H1 (cell line): ENCODE measurements at regions not wholly inside any gene's neighbourhood (a gene's known extent, or its start where the extent isn't known, plus 50 kb on each side); places are given as distances from the start of the nearest gene placed in this dataset.

ENCODE experiments used
- CTCF ChIA-PET: fragments of 300-600 bp; sonication (Branson Sonifier 250); formaldehyde crosslinking; loops from one replicate; lab custom pipeline; 2021; ENCODE audit not compliant: partially characterized antibody; lab: Charles Lee
- POLR2A ChIA-PET: fragments of 300-600 bp; sonication (Branson Sonifier 250); formaldehyde crosslinking; loops from one replicate; lab custom pipeline; 2021; ENCODE audit warnings: inconsistent platforms; ENCODE audit not compliant: partially characterized antibody; lab: Charles Lee
- DNase-seq, 2 experiments: peaks; one replicate each; pipeline versions ENCODE4 v3.0.0 to v3.0.0-alpha.2; 2010 to 2022; ENCODE audit warnings: low spot score in 2 of 2, low read depth in 1 of 2, mixed read lengths in 1 of 2
- FAIRE-seq: peaks from 2 replicates; lab custom pipeline; 2011; peaks lifted over from hg19 to GRCh38; lab: Jason Lieb, UNC
- H2AFZ ChIP-seq: 2 replicates; pipeline ENCODE4 v1.8.1; 2012; ENCODE audit warnings: low read length, inconsistent platforms
- H2AK5ac ChIP-seq: 2 replicates; pipeline ENCODE4 v1.6.1; 2013; ENCODE audit warnings: low read depth, low read length
- H2BK120ac ChIP-seq: replicated peaks from 2 replicates; pipeline ENCODE3; 2013; ENCODE audit warnings: low read depth, low read length, inconsistent platforms
- H2BK12ac ChIP-seq: 2 replicates; pipeline ENCODE4 v1.6.1; 2013; ENCODE audit warnings: low read depth, low read length
- H2BK15ac ChIP-seq: 2 replicates; pipeline ENCODE4 v1.6.1; 2013; ENCODE audit warnings: low read length
- H2BK20ac ChIP-seq: 2 replicates; pipeline ENCODE4 v1.6.1; 2013; ENCODE audit warnings: low read length
- H2BK5ac ChIP-seq: 2 replicates; pipeline ENCODE4 v1.6.1; 2013; ENCODE audit warnings: low read depth, low read length
- H3K14ac ChIP-seq: 2 replicates; pipeline ENCODE4 v1.6.1; 2013; ENCODE audit warnings: inconsistent platforms; ENCODE audit not compliant: insufficient read length
- H3K18ac ChIP-seq: 2 replicates; pipeline ENCODE4 v1.6.1; 2013; ENCODE audit warnings: low read length; ENCODE audit errors: extremely low read depth
- H3K23ac ChIP-seq: 2 replicates; pipeline ENCODE4 v1.6.1; 2013; ENCODE audit warnings: inconsistent platforms; ENCODE audit not compliant: insufficient read length
- H3K23me2 ChIP-seq: 2 replicates; pipeline ENCODE4 v1.6.1; 2013; ENCODE audit warnings: low read depth, low read length
- H3K27ac ChIP-seq: 2 replicates; pipeline ENCODE4 v1.6.1; 2011; ENCODE audit warnings: low read depth, low read length, inconsistent platforms
- H3K27me3 ChIP-seq, 4 experiments: replicated peaks in 1 of 4; 1 replicate in 1 of 4; 2 replicates in 3 of 4; pipeline versions ENCODE4 v1.6.1 to v1.8.1; 2011 to 2013; ENCODE audit warnings: low read length in 3 of 4, mild to moderate bottlenecking in 3 of 4, inconsistent platforms in 2 of 4, mixed read lengths in 2 of 4, moderate library complexity in 1 of 4; ENCODE audit not compliant: control insufficient read depth in 3 of 4, insufficient read depth in 3 of 4; ENCODE audit errors: extremely low read depth in 1 of 4
- H3K36me3 ChIP-seq, 4 experiments: 2 replicates each; pipeline versions ENCODE4 v1.6.1 to v1.8.1; 2011 to 2013; ENCODE audit warnings: mild to moderate bottlenecking in 4 of 4, low read length in 3 of 4, moderate library complexity in 2 of 4, control low read depth in 1 of 4, inconsistent platforms in 1 of 4; ENCODE audit not compliant: insufficient read depth in 4 of 4, control insufficient read depth in 2 of 4
- H3K4ac ChIP-seq: replicated peaks from 2 replicates; pipeline ENCODE3; 2013; ENCODE audit warnings: low read length, low read depth, mixed read lengths, inconsistent platforms; ENCODE audit not compliant: insufficient read length
- H3K4me1 ChIP-seq, 4 experiments: replicated peaks in 1 of 4; 1 replicate in 1 of 4; 2 replicates in 3 of 4; pipeline versions ENCODE4 v1.6.1 to v1.8.1; 2011 to 2013; ENCODE audit warnings: low read length in 3 of 4, inconsistent platforms in 2 of 4, mixed read lengths in 1 of 4; ENCODE audit not compliant: insufficient read depth in 4 of 4, control insufficient read depth in 3 of 4
- H3K4me2 ChIP-seq, 2 experiments: 2 replicates each; pipeline versions ENCODE4 v1.6.1 to v1.8.1; 2011 to 2013; ENCODE audit warnings: low read depth in 2 of 2, low read length in 2 of 2, control low read depth in 1 of 2, inconsistent platforms in 1 of 2, mild to moderate bottlenecking in 1 of 2; ENCODE audit not compliant: insufficient read depth in 1 of 2
- H3K4me3 ChIP-seq, 4 experiments: fragments of 200-600, 300-600 bp in 1 of 4; sonication (generic), shearing (Covaris generic), sonication (Bioruptor Twin) in 1 of 4; 2 replicates each; pipeline versions ENCODE4 v1.5.1 to v1.8.1; 2011 to 2016; ENCODE audit warnings: low read length in 4 of 4, low read depth in 3 of 4, control low read depth in 2 of 4, inconsistent platforms in 2 of 4, mild to moderate bottlenecking in 2 of 4, mixed read lengths in 1 of 4, moderate library complexity in 1 of 4; ENCODE audit not compliant: insufficient read depth in 2 of 4; ENCODE audit errors: extremely low read depth in 1 of 4
- H3K56ac ChIP-seq: replicated peaks from 2 replicates; pipeline ENCODE3; 2013; ENCODE audit warnings: low read depth, mild to moderate bottlenecking, mixed read lengths, low read length, inconsistent platforms; ENCODE audit not compliant: insufficient read length
- H3K79me1 ChIP-seq: 2 replicates; pipeline ENCODE4 v1.6.1; 2013; ENCODE audit warnings: low read depth, low read length, control low read depth
- H3K79me2 ChIP-seq, 2 experiments: 2 replicates each; pipeline versions ENCODE4 v1.6.1 to v1.8.1; 2012 to 2013; ENCODE audit warnings: low read length in 2 of 2, mild to moderate bottlenecking in 2 of 2, inconsistent platforms in 1 of 2; ENCODE audit not compliant: insufficient read depth in 2 of 2, control insufficient read depth in 1 of 2
- H3K9ac ChIP-seq, 4 experiments: replicated peaks in 1 of 4; 1 replicate in 1 of 4; 2 replicates in 3 of 4; pipeline versions ENCODE4 v1.6.1 to v1.8.1; 2011 to 2013; ENCODE audit warnings: low read depth in 3 of 4, low read length in 3 of 4, control low read depth in 2 of 4, mild to moderate bottlenecking in 2 of 4, moderate library complexity in 2 of 4, inconsistent platforms in 1 of 4; ENCODE audit errors: extremely low read depth in 1 of 4
- H3K9me3 ChIP-seq, 2 experiments: 2 replicates each; pipeline versions ENCODE4 v1.6.1 to v1.8.1; 2012 to 2013; ENCODE audit warnings: mild to moderate bottlenecking in 2 of 2, moderate library complexity in 2 of 2, control low read depth in 1 of 2, inconsistent platforms in 1 of 2, low read depth in 1 of 2, low read length in 1 of 2, mixed read lengths in 1 of 2; ENCODE audit not compliant: insufficient read depth in 2 of 2
- H4K20me1 ChIP-seq, 2 experiments: replicated peaks in 1 of 2; 2 replicates each; pipeline versions ENCODE3 to v1.8.1; 2011 to 2013; ENCODE audit warnings: inconsistent platforms in 2 of 2, low read length in 2 of 2, mild to moderate bottlenecking in 1 of 2; ENCODE audit not compliant: insufficient read depth in 2 of 2, control insufficient read depth in 1 of 2
- H4K5ac ChIP-seq: 2 replicates; pipeline ENCODE4 v1.6.1; 2013; ENCODE audit warnings: low read length, low read depth, mixed read lengths, inconsistent platforms; ENCODE audit not compliant: insufficient read length
- H4K8ac ChIP-seq: 2 replicates; pipeline ENCODE4 v1.8.0; 2013; ENCODE audit warnings: mild to moderate bottlenecking, moderate library complexity, low read length, inconsistent platforms; ENCODE audit not compliant: insufficient read depth; ENCODE audit errors: extremely low read depth
- H4K91ac ChIP-seq: replicated peaks from 2 replicates; pipeline ENCODE3; 2013; ENCODE audit warnings: low read length, mixed read lengths, inconsistent platforms; ENCODE audit not compliant: insufficient read length
- CBX8 ChIP-seq: fragments of 300-800, 300-1000 bp; sonication (generic); IDR thresholded peaks from 2 replicates; pipeline ENCODE4 v1.7.1; 2016; ENCODE audit warnings: low read depth, low read length, borderline replicate concordance
- FOSL1 ChIP-seq: IDR thresholded peaks from 2 replicates; pipeline ENCODE4 v1.6.1; 2011; ENCODE audit warnings: mild to moderate bottlenecking, low read depth, low read length, moderate library complexity; ENCODE audit not compliant: insufficient read depth
- KDM5A ChIP-seq: fragments of 200-600 bp; IDR thresholded peaks from 2 replicates; pipeline ENCODE4 v1.7.1; 2012; ENCODE audit warnings: mild to moderate bottlenecking, low read length, inconsistent platforms, mixed read lengths
- NANOG ChIP-seq: IDR thresholded peaks from 2 replicates; pipeline ENCODE4 v1.6.1; 2011; ENCODE audit warnings: low read length, low read depth, mild to moderate bottlenecking, inconsistent platforms; ENCODE audit not compliant: insufficient read depth, poor library complexity, severe bottlenecking
- SAP30 ChIP-seq: fragments of 300-600 bp; sonication (generic); IDR thresholded peaks from 2 replicates; pipeline ENCODE4 v1.7.1; 2012; ENCODE audit warnings: low read length, moderate library complexity, mild to moderate bottlenecking, inconsistent platforms; ENCODE audit not compliant: insufficient read depth, insufficient replicate concordance
- SIN3A ChIP-seq, 2 experiments: IDR thresholded peaks in 1 of 2; conservative IDR thresholded peaks in 1 of 2; 2 replicates each; pipeline ENCODE4 v1.6.1; 2011 to 2012; ENCODE audit warnings: low read length in 2 of 2, improper control_type of control experiment in 1 of 2, low read depth in 1 of 2, mild to moderate bottlenecking in 1 of 2
- SIX5 ChIP-seq: IDR thresholded peaks from 2 replicates; pipeline ENCODE4 v1.6.1; 2011; ENCODE audit warnings: mild to moderate bottlenecking, low read depth, low read length
- TBP ChIP-seq: IDR thresholded peaks from 2 replicates; pipeline ENCODE4 v1.6.1; 2011; ENCODE audit warnings: low read depth, low read length, improper control_type of control experiment
- ZNF274 ChIP-seq: IDR thresholded peaks from 2 replicates; pipeline ENCODE4 v1.7.0; 2012; ENCODE audit warnings: low read length, borderline replicate concordance; ENCODE audit errors: extremely low read depth
- WGBS, 2 experiments: shearing (Covaris generic) in 1 of 2; methylation state at CpG; one replicate each; pipeline versions ENCODE4 v1.1.6 to v1.1.7; 2013 to 2015; ENCODE audit warnings: low lambda C conversion rate in 2 of 2, mixed read lengths in 2 of 2, inconsistent platforms in 1 of 2, low coverage in 1 of 2, missing lambda C conversion rate in 1 of 2; ENCODE audit not compliant: insufficient replicate concordance in 2 of 2, insufficient coverage in 1 of 2, insufficient read length in 1 of 2; ENCODE audit errors: extremely low coverage in 1 of 2, missing lambda C conversion rate in 1 of 2; 5-methylcytosine and 5-hydroxymethylcytosine counted together

DNA sequence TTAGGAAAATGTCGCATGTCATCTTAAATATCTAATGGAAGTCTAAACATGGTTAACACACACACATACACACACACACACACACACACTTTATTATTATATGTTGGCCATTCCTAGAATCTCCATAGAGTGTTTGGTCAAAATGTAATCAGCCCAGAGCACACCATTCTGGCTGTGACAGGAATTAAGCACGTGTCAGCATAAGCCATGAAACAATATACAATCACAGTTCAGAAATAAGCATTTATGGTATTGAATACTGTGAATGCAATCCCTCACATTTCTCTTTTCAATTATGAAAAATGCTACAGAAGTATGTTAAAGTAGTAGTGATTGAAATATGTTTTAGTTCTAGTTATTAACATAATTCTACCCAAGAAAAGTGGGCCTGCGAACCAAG lies 611.6 kb downstream of the PRELID2 start:
- H2BK15ac ChIP-seq, result no peak overlapping the region
- H3K23me2 ChIP-seq, result no peaks in the 10 kb centered on the region
- no peaks in the 10 kb centered on the region for H3K79me2 ChIP-seq
- no peak overlapping the region for H2BK20ac ChIP-seq
- H3K9ac ChIP-seq, result no peak overlapping the region
- no peak overlapping the region for H3K23ac ChIP-seq
- DNase-seq (no peak), FAIRE-seq (no peak)
- H3K4me2 ChIP-seq, result no peak overlapping the region
- no peak overlapping the region for H2AK5ac ChIP-seq
- no peaks in the 10 kb centered on the region for H3K9me3 ChIP-seq
- WGBS, 2 experiments, result 91% methylated on average over 3 of the region's 3 CpGs; no CpG with 5 or more reads in 1 of the 2 experiments
- H3K27ac ChIP-seq, result no peak overlapping the region
- no peaks in the 10 kb centered on the region for H3K79me1 ChIP-seq
- no peak overlapping the region for H4K91ac ChIP-seq
- no peak overlapping the region for H3K4ac ChIP-seq
- H3K14ac ChIP-seq, result no peak overlapping the region
- CTCF ChIA-PET, result no interaction called here
- no peaks in the 10 kb centered on the region for H4K20me1 ChIP-seq
- H4K8ac ChIP-seq, result no peak overlapping the region
- no peak for TF ChIP-seq NANOG
- no peak for TF ChIP-seq FOSL1
- TF ChIP-seq KDM5A, result no peak
- TF ChIP-seq SIN3A (conservative IDR thresholded peaks at IDR 0.05 in 1 of 2, IDR thresholded peaks at IDR 0.05 in 1 of 2; ENCODE audit: low read depth in 1 of 2, low read length in 2 of 2), result no peak
- no peak for TF ChIP-seq SIX5
- TF ChIP-seq ZNF274, result no peak
- TF ChIP-seq TBP, result no peak
- TF ChIP-seq CBX8, result no peak
- TF ChIP-seq SAP30, result no peak
- TF ChIP-seq, all 59 proteins: peak for 0
- Histone ChIP-seq H4K5ac (no peak overlapping the region), H3K4me1 (no peaks in the 10 kb centered on the region), H2BK5ac (no peak overlapping the region), H3K4me3 (no peak overlapping the region), H2AFZ (no peak overlapping the region), H2BK12ac (no peak overlapping the region), H2BK120ac (no peak overlapping the region), H3K36me3 (no peaks in the 10 kb centered on the region), H3K56ac (no peak overlapping the region), H3K18ac (no peak overlapping the region), H3K27me3 (no peaks in the 10 kb centered on the region)
- POLR2A ChIA-PET, result no interaction called here
